ENCODE measurements at regions not wholly inside any gene's neighbourhood (a gene's known extent, or its start where the extent isn't known, plus 50 kb on each side); places are given as distances from the start of the nearest gene placed in this dataset.

DNA sequence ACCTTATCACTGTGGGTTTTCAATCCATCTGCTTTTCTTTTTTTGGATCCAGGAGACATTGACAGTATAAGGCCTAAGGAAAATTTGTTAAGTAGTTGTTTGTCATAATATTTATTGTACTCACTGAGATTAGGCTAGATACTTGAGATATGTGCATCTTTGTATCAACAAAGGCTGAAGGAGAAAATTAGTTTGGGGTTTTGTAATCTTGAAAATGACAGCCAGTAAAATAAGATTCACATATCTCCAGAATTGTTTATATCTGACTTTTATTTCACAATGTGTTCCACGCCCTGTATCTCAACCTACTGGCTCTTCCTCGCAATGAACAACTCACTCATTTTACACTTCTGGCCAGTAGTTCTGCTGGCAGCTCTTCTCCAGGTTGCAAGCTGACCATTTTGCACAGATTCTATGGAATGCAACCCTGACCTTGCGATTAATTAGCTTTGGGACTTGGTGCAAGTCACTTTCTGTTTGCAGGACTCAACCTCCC, 132.7 kb downstream of the GATA3 start:
- no peak overlapping the region for H3K27ac ChIP-seq (ENCODE audit: low read depth, low read length)
- no peaks in the 10 kb centered on the region for H3K79me2 ChIP-seq (ENCODE audit: insufficient read depth, low read length)
- ATAC-seq (no peak), DNase-seq (ENCODE audit: low read depth, low spot score) (no peak)
- H3K4me1 ChIP-seq (ENCODE audit: control insufficient read depth in 1 of 2, insufficient read depth in 2 of 2, low read length in 2 of 2): no peaks in the 10 kb centered on the region
- intact Hi-C loops (cut with micrococcal nuclease): no loop called here
- no peak for TF ChIP-seq JUND (IDR thresholded peaks at IDR 0.05)
- TF ChIP-seq, protein P1, sequence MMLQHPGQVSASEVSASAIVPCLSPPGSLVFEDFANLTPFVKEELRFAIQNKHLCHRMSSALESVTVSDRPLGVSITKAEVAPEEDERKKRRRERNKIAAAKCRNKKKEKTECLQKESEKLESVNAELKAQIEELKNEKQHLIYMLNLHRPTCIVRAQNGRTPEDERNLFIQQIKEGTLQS (IDR thresholded peaks at IDR 0.05): no peak
- TF ChIP-seq, protein P2, sequence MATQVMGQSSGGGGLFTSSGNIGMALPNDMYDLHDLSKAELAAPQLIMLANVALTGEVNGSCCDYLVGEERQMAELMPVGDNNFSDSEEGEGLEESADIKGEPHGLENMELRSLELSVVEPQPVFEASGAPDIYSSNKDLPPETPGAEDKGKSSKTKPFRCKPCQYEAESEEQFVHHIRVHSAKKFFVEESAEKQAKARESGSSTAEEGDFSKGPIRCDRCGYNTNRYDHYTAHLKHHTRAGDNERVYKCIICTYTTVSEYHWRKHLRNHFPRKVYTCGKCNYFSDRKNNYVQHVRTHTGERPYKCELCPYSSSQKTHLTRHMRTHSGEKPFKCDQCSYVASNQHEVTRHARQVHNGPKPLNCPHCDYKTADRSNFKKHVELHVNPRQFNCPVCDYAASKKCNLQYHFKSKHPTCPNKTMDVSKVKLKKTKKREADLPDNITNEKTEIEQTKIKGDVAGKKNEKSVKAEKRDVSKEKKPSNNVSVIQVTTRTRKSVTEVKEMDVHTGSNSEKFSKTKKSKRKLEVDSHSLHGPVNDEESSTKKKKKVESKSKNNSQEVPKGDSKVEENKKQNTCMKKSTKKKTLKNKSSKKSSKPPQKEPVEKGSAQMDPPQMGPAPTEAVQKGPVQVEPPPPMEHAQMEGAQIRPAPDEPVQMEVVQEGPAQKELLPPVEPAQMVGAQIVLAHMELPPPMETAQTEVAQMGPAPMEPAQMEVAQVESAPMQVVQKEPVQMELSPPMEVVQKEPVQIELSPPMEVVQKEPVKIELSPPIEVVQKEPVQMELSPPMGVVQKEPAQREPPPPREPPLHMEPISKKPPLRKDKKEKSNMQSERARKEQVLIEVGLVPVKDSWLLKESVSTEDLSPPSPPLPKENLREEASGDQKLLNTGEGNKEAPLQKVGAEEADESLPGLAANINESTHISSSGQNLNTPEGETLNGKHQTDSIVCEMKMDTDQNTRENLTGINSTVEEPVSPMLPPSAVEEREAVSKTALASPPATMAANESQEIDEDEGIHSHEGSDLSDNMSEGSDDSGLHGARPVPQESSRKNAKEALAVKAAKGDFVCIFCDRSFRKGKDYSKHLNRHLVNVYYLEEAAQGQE (IDR thresholded peaks at IDR 0.05; ENCODE audit: low read depth): no peak
- no peak for TF ChIP-seq ZNF274 (IDR thresholded peaks at IDR 0.05; ENCODE audit: low read depth, low read length)
- no peak for TF ChIP-seq ZBTB33 (IDR thresholded peaks at IDR 0.05; ENCODE audit: extremely low read depth, insufficient replicate concordance, low read length)
- no peak for TF ChIP-seq RAD21 (IDR thresholded peaks at IDR 0.05; ENCODE audit: low read depth)
- no peak for TF ChIP-seq SRF (IDR thresholded peaks at IDR 0.05; ENCODE audit: low read depth)
- TF ChIP-seq CEBPB (IDR thresholded peaks at IDR 0.05; ENCODE audit: low read depth): no peak
- TF ChIP-seq EZH2 (IDR thresholded peaks at IDR 0.05): no peak
- no peak for TF ChIP-seq ZFX (IDR thresholded peaks at IDR 0.05)
- TF ChIP-seq, protein P3, sequence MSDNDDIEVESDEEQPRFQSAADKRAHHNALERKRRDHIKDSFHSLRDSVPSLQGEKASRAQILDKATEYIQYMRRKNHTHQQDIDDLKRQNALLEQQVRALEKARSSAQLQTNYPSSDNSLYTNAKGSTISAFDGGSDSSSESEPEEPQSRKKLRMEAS (IDR thresholded peaks at IDR 0.05): no peak
- no peak for TF ChIP-seq POLR2AphosphoS5 (IDR thresholded peaks at IDR 0.05; ENCODE audit: low read depth, low read length)
- no peak for TF ChIP-seq YY1 (IDR thresholded peaks at IDR 0.05; ENCODE audit: extremely low read depth, insufficient replicate concordance, low read depth, low read length)
- no peak for TF ChIP-seq TCF7L2 (IDR thresholded peaks at IDR 0.05; ENCODE audit: borderline replicate concordance, extremely low read depth, insufficient read depth, insufficient read length)
- no peak for TF ChIP-seq SP1 (IDR thresholded peaks at IDR 0.05; ENCODE audit: low read depth)
- TF ChIP-seq FOSL1 (IDR thresholded peaks at IDR 0.05; ENCODE audit: low read depth): no peak
- TF ChIP-seq EGR1 (IDR thresholded peaks at IDR 0.05; ENCODE audit: low read depth): no peak
- TF ChIP-seq ELF1 (IDR thresholded peaks at IDR 0.05; ENCODE audit: borderline replicate concordance, low read depth): no peak
- TF ChIP-seq SIN3A (IDR thresholded peaks at IDR 0.05; ENCODE audit: low read depth): no peak
- no peak for TF ChIP-seq POLR2A (IDR thresholded peaks at IDR 0.05; ENCODE audit: borderline replicate concordance, extremely low read depth, insufficient read depth, insufficient read length)
- no TSS peak for BruUV-seq (replicated peaks)
- H3K36me3 ChIP-seq (ENCODE audit: control insufficient read depth in 1 of 2, insufficient read depth in 2 of 2, low read length in 2 of 2): no peaks in the 10 kb centered on the region
- H3K4me2 ChIP-seq (ENCODE audit: low read length): no peak overlapping the region
- no peak overlapping the region for H3K4me3 ChIP-seq (replicated peaks in 1 of 2; ENCODE audit: low read depth in 1 of 2, low read length in 2 of 2)
- H3K9me2 ChIP-seq (ENCODE audit: insufficient read depth): no peaks in the 10 kb centered on the region
- H4K20me1 ChIP-seq (ENCODE audit: insufficient read depth): no peaks in the 10 kb centered on the region
- POLR2A ChIA-PET: no interaction called here
- RAD21 ChIA-PET (ENCODE audit: low non-redundant PET in 1 of 2, low total read pairs in 2 of 2, uncharacterized antibody in 2 of 2, unreplicated experiment in 2 of 2): no interaction called here
- H3K27me3 ChIP-seq (ENCODE audit: insufficient read depth, low read length): no peaks in the 10 kb centered on the region
- H2AFZ ChIP-seq (ENCODE audit: low read depth, low read length, poor library complexity, severe bottlenecking): no peak overlapping the region
- no peak overlapping the region for H3K9ac ChIP-seq (ENCODE audit: low read length)
- no peaks in the 10 kb centered on the region for H3K9me3 ChIP-seq (ENCODE audit: control insufficient read depth in 1 of 2, insufficient read depth in 1 of 2, low read depth in 1 of 2, low read length in 2 of 2)
- CTCF ChIA-PET: no interaction called here

Data from HCT116 (cell line).